ENCODE measurements at regions not wholly inside any gene's neighbourhood (a gene's known extent, or its start where the extent isn't known, plus 50 kb on each side); places are given as distances from the start of the nearest gene placed in this dataset.

DNA sequence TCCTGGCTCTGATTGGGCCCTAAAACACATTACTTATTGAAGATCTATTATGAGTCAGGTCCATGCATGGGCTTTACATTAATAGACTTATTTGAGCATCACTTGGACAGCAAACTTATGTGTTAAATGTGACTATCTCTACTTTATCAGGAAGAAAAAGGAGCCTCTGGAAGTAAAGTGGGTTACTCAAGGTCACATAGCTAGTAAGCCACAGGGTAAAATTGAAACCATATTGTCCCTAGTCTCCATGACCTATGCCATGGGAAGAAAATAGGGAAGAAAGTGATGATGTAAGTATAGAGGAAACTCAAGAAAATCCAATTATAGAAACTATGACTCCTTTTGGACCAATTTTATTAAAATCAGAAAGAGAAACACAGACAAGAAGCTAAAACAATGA is 555.3 kb downstream of the NUF2 start:
- Histone ChIP-seq H3K36me3 (ENCODE audit: control insufficient read depth, insufficient read depth, low read length) (no peaks in the 10 kb centered on the region), H3K79me1 (ENCODE audit: low read depth in 1 of 2, low read length in 2 of 2) (no peaks in the 10 kb centered on the region), H3K27me3 (ENCODE audit: control insufficient read depth, insufficient read depth, low read length) (no peaks in the 10 kb centered on the region), H4K91ac (ENCODE audit: insufficient read depth, low read depth, low read length) (no peak overlapping the region), H2BK20ac (ENCODE audit: low read depth, low read length) (no peak overlapping the region), H4K20me1 (ENCODE audit: insufficient read depth, low read length) (no peaks in the 10 kb centered on the region), H4K8ac (ENCODE audit: low read depth in 2 of 2, low read length in 2 of 2) (no peak overlapping the region), H2AK9ac (replicated peaks; ENCODE audit: low read depth, low read length, poor library complexity) (no peak overlapping the region), H2BK15ac (ENCODE audit: low read depth, low read length) (no peak overlapping the region), H3K9ac (ENCODE audit: low read depth, low read length) (no peak overlapping the region), H3K9me1 (ENCODE audit: insufficient read depth, low read length) (no peaks in the 10 kb centered on the region), H2AK5ac (ENCODE audit: low read depth, low read length) (no peak overlapping the region), H2BK5ac (ENCODE audit: low read depth, low read length, poor library complexity, severe bottlenecking) (no peak overlapping the region), H3K23ac (ENCODE audit: low read depth, low read length) (no peak overlapping the region), H3K4me1 (ENCODE audit: control insufficient read depth, insufficient read depth, low read length) (no peaks in the 10 kb centered on the region), H3K14ac (replicated peaks; ENCODE audit: low read depth, low read length) (no peak overlapping the region), H3K9me3 (ENCODE audit: control insufficient read depth, insufficient read depth, low read length) (no peaks in the 10 kb centered on the region; the same call in 1 of the 2 replicates), H4K5ac (ENCODE audit: low read depth, low read length) (no peak overlapping the region), H2BK120ac (ENCODE audit: low read depth, low read length) (no peak overlapping the region), H3K4me3 (ENCODE audit: insufficient read depth, low read depth, low read length) (no peak overlapping the region), H3K4ac (ENCODE audit: low read depth, low read length) (no peak overlapping the region), H3K18ac (ENCODE audit: low read depth, low read length) (no peak overlapping the region), H2AFZ (replicated peaks; ENCODE audit: low read length, poor library complexity) (no peak overlapping the region), H3K56ac (ENCODE audit: extremely low read depth, insufficient read depth, low read length) (no peak overlapping the region), H3K4me2 (ENCODE audit: low read depth, low read length) (no peak overlapping the region), H3K27ac (ENCODE audit: insufficient read depth, low read length) (no peak overlapping the region)
- intact Hi-C loops (cut with micrococcal nuclease) (no loop called here), in situ Hi-C loops (cut with MboI; ENCODE audit: low sequenced_read_pairs) (no loop called here), dilution Hi-C loops (cut with HindIII; ENCODE audit: low sequenced_read_pairs, unreplicated experiment) (no loop called here)
- CTCF ChIA-PET = no interaction called here
- DNase-seq (no peak), ATAC-seq (ENCODE audit: low read depth) (no peak)
- POLR2A ChIA-PET (ENCODE audit: unreplicated experiment) = no interaction called here
- TF ChIP-seq, protein P1, sequence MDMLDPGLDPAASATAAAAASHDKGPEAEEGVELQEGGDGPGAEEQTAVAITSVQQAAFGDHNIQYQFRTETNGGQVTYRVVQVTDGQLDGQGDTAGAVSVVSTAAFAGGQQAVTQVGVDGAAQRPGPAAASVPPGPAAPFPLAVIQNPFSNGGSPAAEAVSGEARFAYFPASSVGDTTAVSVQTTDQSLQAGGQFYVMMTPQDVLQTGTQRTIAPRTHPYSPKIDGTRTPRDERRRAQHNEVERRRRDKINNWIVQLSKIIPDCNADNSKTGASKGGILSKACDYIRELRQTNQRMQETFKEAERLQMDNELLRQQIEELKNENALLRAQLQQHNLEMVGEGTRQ (IDR thresholded peaks at IDR 0.05; ENCODE audit: low read depth, low read length) = no peak
- TF ChIP-seq SMC3 (IDR thresholded peaks at IDR 0.05; ENCODE audit: low read depth, low read length) (no peak), MAZ (IDR thresholded peaks at IDR 0.05; ENCODE audit: borderline replicate concordance, low read depth, low read length) (no peak), FOS (IDR thresholded peaks at IDR 0.05; ENCODE audit: low read depth, low read length) (no peak), RFX5 (IDR thresholded peaks at IDR 0.05; ENCODE audit: low read depth, low read length) (no peak), RAD21 (IDR thresholded peaks at IDR 0.05; ENCODE audit: low read length) (no peak)
- BruUV-seq (replicated peaks) = no TSS peak

Data from IMR-90 (cell line).